K562 (cell line): ENCODE measurements at regions not wholly inside any gene's neighbourhood (a gene's known extent, or its start where the extent isn't known, plus 50 kb on each side); places are given as distances from the start of the nearest gene placed in this dataset.

Experiments
- ATAC-seq: fragments of 200-7000 bp; cut with Tn5 transposase; 3 replicates; pipeline ENCODE4 v1.9.1; 2020; ENCODE audit warnings: moderate library complexity
- BruUV-seq: library from RNA; stranded (reverse); fragments of 400-500 nt; replicated peaks from 2 replicates; lab custom pipeline; 2021; lab: Mats Ljungman, UMichigan
- CTCF ChIA-PET: fragments of 300-600 bp; formaldehyde crosslinking; extraction: SDS; loops from one replicate; lab custom pipeline; 2021; ENCODE audit warnings: low intra/inter-chr PET ratio; lab: Yijun Ruan, JAX
- POLR2A ChIA-PET: fragments of 300-600, 350-650 bp; sonication (Branson Sonifier 250); formaldehyde crosslinking; extraction: SDS; loops from one replicate; lab custom pipeline; 2021; ENCODE audit warnings: antibody characterized with exemption, inconsistent platforms; lab: Yijun Ruan, JAX
- DNase-seq, 4 experiments: peaks; one replicate each; pipeline versions ENCODE4 v3.0.0 to v3.0.0-alpha.2; 2011 to 2018; ENCODE audit warnings: low spot score in 3 of 4, mixed read lengths in 3 of 4; ENCODE audit errors: extremely low read depth in 1 of 4
- FAIRE-seq: peaks from 2 replicates; lab custom pipeline; 2011; peaks lifted over from hg19 to GRCh38; lab: Jason Lieb, UNC
- H2AFZ ChIP-seq: 2 replicates; pipeline ENCODE4 v1.6.0; 2011; ENCODE audit warnings: low read depth, low read length, control low read depth, inconsistent platforms
- H3K27ac ChIP-seq: fragments of 200-600 bp; 3 replicates; pipeline ENCODE4 v1.8.0; 2011; ENCODE audit warnings: low read depth, mild to moderate bottlenecking, control low read depth, inconsistent platforms, low read length, moderate library complexity, mixed read lengths; ENCODE audit errors: extremely low read depth
- H3K27me3 ChIP-seq, 2 experiments: fragments of 300-600 bp in 1 of 2; 2 replicates in 1 of 2; 3 replicates in 1 of 2; pipeline versions ENCODE4 v1.6.0 to v1.8.0; 2011; ENCODE audit warnings: inconsistent platforms in 2 of 2, low read length in 2 of 2, mild to moderate bottlenecking in 1 of 2, mixed read lengths in 1 of 2, moderate library complexity in 1 of 2; ENCODE audit not compliant: control insufficient read depth in 2 of 2, insufficient read depth in 2 of 2
- H3K36me3 ChIP-seq: fragments of 300-600 bp; 3 replicates; pipeline ENCODE4 v1.8.0; 2011; ENCODE audit warnings: mild to moderate bottlenecking, low read length, inconsistent platforms; ENCODE audit not compliant: control insufficient read depth, insufficient read depth
- H3K4me1 ChIP-seq, 2 experiments: fragments of 200-600 bp in 1 of 2; replicated peaks in 1 of 2; 2 replicates in 1 of 2; 3 replicates in 1 of 2; pipeline versions ENCODE4 v1.5.1 to v1.8.0; 2011; ENCODE audit warnings: inconsistent platforms in 2 of 2, low read length in 2 of 2, mild to moderate bottlenecking in 1 of 2, mixed read lengths in 1 of 2, moderate library complexity in 1 of 2; ENCODE audit not compliant: control insufficient read depth in 2 of 2, insufficient read depth in 2 of 2
- H3K4me2 ChIP-seq: 2 replicates; pipeline ENCODE4 v1.6.1; 2011; ENCODE audit warnings: low read length, control low read depth, inconsistent platforms, mixed read lengths; ENCODE audit not compliant: insufficient read depth
- H3K4me3 ChIP-seq: fragments of 200-600 bp; sonication (generic), shearing (Covaris generic); 2 replicates; pipeline ENCODE4 v1.5.1; 2016; ENCODE audit warnings: control low read depth, inconsistent platforms
- H3K79me2 ChIP-seq: fragments of 200-600 bp; 3 replicates; pipeline ENCODE4 v1.8.0; 2011; ENCODE audit warnings: low read length, inconsistent platforms; ENCODE audit not compliant: control insufficient read depth, insufficient read depth
- H3K9ac ChIP-seq, 2 experiments: 2 replicates each; pipeline versions ENCODE4 v1.6.0 to v1.6.1; 2011; ENCODE audit warnings: low read depth in 2 of 2, low read length in 2 of 2, control low read depth in 1 of 2, inconsistent platforms in 1 of 2, mild to moderate bottlenecking in 1 of 2, mixed read lengths in 1 of 2; ENCODE audit not compliant: insufficient read depth in 1 of 2
- H3K9me1 ChIP-seq: one replicate; pipeline ENCODE4 v1.6.0; 2011; ENCODE audit warnings: inconsistent platforms, mild to moderate bottlenecking, low read length, moderate library complexity; ENCODE audit not compliant: control insufficient read depth, insufficient read depth
- H3K9me3 ChIP-seq: replicated peaks from 2 replicates; pipeline ENCODE4 v1.5.1; 2011; ENCODE audit warnings: low read depth, low read length, inconsistent platforms; ENCODE audit not compliant: control insufficient read depth, insufficient read depth
- H4K20me1 ChIP-seq: replicated peaks from 2 replicates; pipeline ENCODE4 v1.6.1; 2011; ENCODE audit warnings: low read length, inconsistent platforms, mixed read lengths; ENCODE audit not compliant: control insufficient read depth, insufficient read depth
- CEBPZ ChIP-seq: fragments of 150-350 bp; IDR thresholded peaks from 2 replicates; pipeline ENCODE4 v1.6.1; 2014; ENCODE audit warnings: low read depth, mild to moderate bottlenecking, low read length, borderline replicate concordance
- MBD2 ChIP-seq: sonication (generic); IDR thresholded peaks from 2 replicates; pipeline ENCODE4 v1.6.1; 2016; ENCODE audit warnings: low read depth, borderline replicate concordance
- MCM7 ChIP-seq, 2 experiments: fragments of 450-650 bp; IDR thresholded peaks; 2 replicates each; pipeline ENCODE4 v1.6.1; 2016 to 2018
- NFE2 ChIP-seq: IDR thresholded peaks from 2 replicates; pipeline ENCODE4 v1.6.1; 2014; ENCODE audit warnings: antibody characterized with exemption, low read depth
- THAP12 ChIP-seq: fragments of 250-450 bp; sonication (Bioruptor Pico); IDR thresholded peaks from 2 replicates; pipeline ENCODE4 v1.9.0; 2021; ENCODE audit warnings: mild to moderate bottlenecking, inconsistent platforms
- ZBTB49 ChIP-seq: sonication (generic); formaldehyde crosslinking; IDR thresholded peaks from 2 replicates; pipeline ENCODE4 v1.8.0; 2022; ENCODE audit warnings: missing genetic modification reagents, mild to moderate bottlenecking, borderline replicate concordance
- ZNF146 ChIP-seq: IDR thresholded peaks from one replicate; pipeline ENCODE4 v1.6.1; 2018; ENCODE audit warnings: missing compliant biosample characterization; ENCODE audit not compliant: unreplicated experiment
- ZNF518B ChIP-seq: fragments of 250-450 bp; sonication (Bioruptor Pico); IDR thresholded peaks from 2 replicates; pipeline ENCODE4 v1.5.0; 2021; ENCODE audit warnings: mild to moderate bottlenecking, moderate library complexity
- ZNF695 ChIP-seq: fragments of 450-650 bp; formaldehyde crosslinking; IDR thresholded peaks from 2 replicates; pipeline ENCODE4 v1.4.0; 2020; ENCODE audit warnings: mild to moderate bottlenecking, moderate library complexity
- ZNF707 ChIP-seq: fragments of 250-450 bp; sonication (Bioruptor Pico); conservative IDR thresholded peaks from 2 replicates; pipeline ENCODE4 v1.8.0; 2022; ENCODE audit warnings: inconsistent platforms, mild to moderate bottlenecking, moderate library complexity
- WGBS: fragments of 100-300 bp; shearing (Covaris generic); methylation state at CpG from one replicate; pipeline ENCODE4 v1.1.6; 2016; ENCODE audit warnings: low coverage, mixed read lengths; ENCODE audit not compliant: insufficient coverage; ENCODE audit errors: missing lambda C conversion rate; 5-methylcytosine and 5-hydroxymethylcytosine counted together
- in situ Hi-C: fragments of 300-500 bp; cut with MboI; formaldehyde crosslinking; loops from 4 replicates; pipeline ENCODE4 v1.15.0; 2018; ENCODE audit warnings: inconsistent platforms, mixed read lengths
- intact Hi-C: fragments of 100-400 bp; cut with micrococcal nuclease; formaldehyde crosslinking; loops from 2 replicates; pipeline ENCODE4 v1.14.2; 2022

- BruUV-seq = no TSS peak
- ChIA-PET CTCF (no interaction called here), POLR2A (no interaction called here)
- Histone ChIP-seq H3K9ac (no peak overlapping the region), H3K79me2 (no peaks in the 10 kb centered on the region), H3K4me3 (no peak overlapping the region), H4K20me1 (no peaks in the 10 kb centered on the region), H3K27ac (no peak overlapping the region), H3K4me2 (no peak overlapping the region), H3K9me1 (no peaks in the 10 kb centered on the region), H3K4me1 (no peaks in the 10 kb centered on the region), H3K36me3 (no peaks in the 10 kb centered on the region), H3K27me3 (no peaks in the 10 kb centered on the region), H2AFZ (no peak overlapping the region), H3K9me3 (no peaks in the 10 kb centered on the region)
- WGBS = 1% methylated on average over 4 of the region's 4 CpGs
- DNase-seq (no peak), FAIRE-seq (no peak), ATAC-seq (no peak)
- in situ Hi-C loops = no loop called here
- intact Hi-C loops = no loop called here
- TF ChIP-seq MCM7 (IDR thresholded peaks at IDR 0.05) (no peak), ZNF146 (CRISPR knock-in tag) (no peak), MBD2 (no peak), ZBTB49 (CRISPR knock-in tag) (no peak), ZNF518B (CRISPR knock-in tag) (no peak), THAP12 (no peak), ZNF707 (no peak), ZNF695 (no peak), NFE2 (no peak), CEBPZ (no peak)
These were observed 229.1 kb upstream of the SMIM31 start for GRCh38 chr4:164524789-164525188.
